Keratinocyte (primary cell): ENCODE measurements at regions not wholly inside any gene's neighbourhood (a gene's known extent, or its start where the extent isn't known, plus 50 kb on each side); places are given as distances from the start of the nearest gene placed in this dataset.

ENCODE experiments used
- DNase-seq: peaks from one replicate; pipeline ENCODE4 v3.0.0-alpha.2; 2011; ENCODE audit warnings: low read depth, missing footprints, low spot score
- FAIRE-seq: peaks from 2 replicates; lab custom pipeline; 2011; peaks lifted over from hg19 to GRCh38; lab: Jason Lieb, UNC
- H2AFZ ChIP-seq: 2 replicates; pipeline ENCODE4 v1.6.0; 2012; ENCODE audit warnings: low read length, control low read depth, inconsistent platforms; ENCODE audit not compliant: control insufficient read depth
- H3K27ac ChIP-seq: 2 replicates; pipeline ENCODE4 v1.5.1; 2011; ENCODE audit warnings: low read length; ENCODE audit not compliant: control insufficient read depth, insufficient read depth
- H3K27me3 ChIP-seq: 3 replicates; pipeline ENCODE4 v1.6.0; 2011; ENCODE audit warnings: low read length; ENCODE audit not compliant: control insufficient read depth, insufficient read depth; ENCODE audit errors: extremely low read depth
- H3K36me3 ChIP-seq, 2 experiments: 2 replicates in 1 of 2; 3 replicates in 1 of 2; pipeline ENCODE4 v1.5.1; 2011; ENCODE audit warnings: low read length in 2 of 2, mild to moderate bottlenecking in 1 of 2; ENCODE audit not compliant: control insufficient read depth in 2 of 2, insufficient read depth in 2 of 2; ENCODE audit errors: extremely low read depth in 1 of 2
- H3K4me1 ChIP-seq: 3 replicates; pipeline ENCODE4 v1.5.1; 2011; ENCODE audit warnings: low read length; ENCODE audit not compliant: control insufficient read depth, insufficient read depth; ENCODE audit errors: extremely low read depth
- H3K4me2 ChIP-seq: 3 replicates; pipeline ENCODE4 v1.6.0; 2011; ENCODE audit warnings: low read depth, low read length; ENCODE audit not compliant: control insufficient read depth, insufficient read depth; ENCODE audit errors: extremely low read depth
- H3K4me3 ChIP-seq, 3 experiments: fragments of 200-600 bp in 1 of 3; sonication (generic) in 1 of 3; 2 replicates in 2 of 3; 3 replicates in 1 of 3; pipeline ENCODE4 v1.5.1; 2011 to 2016; ENCODE audit warnings: low read length in 3 of 3, mild to moderate bottlenecking in 3 of 3, control low read depth in 2 of 3, inconsistent platforms in 1 of 3, low read depth in 1 of 3, mixed read lengths in 1 of 3, mixed run types in 1 of 3, moderate library complexity in 1 of 3; ENCODE audit not compliant: control insufficient read depth in 2 of 3, insufficient read depth in 2 of 3; ENCODE audit errors: extremely low read depth in 1 of 3
- H3K79me2 ChIP-seq: 2 replicates; pipeline ENCODE4 v1.6.0; 2012; ENCODE audit warnings: low read length; ENCODE audit not compliant: control insufficient read depth, insufficient read depth
- H3K9ac ChIP-seq: 3 replicates; pipeline ENCODE4 v1.6.0; 2011; ENCODE audit warnings: low read length; ENCODE audit not compliant: control insufficient read depth, insufficient read depth; ENCODE audit errors: extremely low read depth
- H3K9me1 ChIP-seq: 3 replicates; pipeline ENCODE4 v1.6.0; 2011; ENCODE audit warnings: low read length; ENCODE audit not compliant: control insufficient read depth, insufficient read depth; ENCODE audit errors: extremely low read depth
- H3K9me3 ChIP-seq: 2 replicates; pipeline ENCODE4 v1.5.1; 2012; ENCODE audit warnings: low read depth, low read length; ENCODE audit not compliant: control insufficient read depth
- H4K20me1 ChIP-seq: 3 replicates; pipeline ENCODE4 v1.6.0; 2011; ENCODE audit warnings: low read length; ENCODE audit not compliant: control insufficient read depth, insufficient read depth; ENCODE audit errors: extremely low read depth
- EZH2 ChIP-seq: IDR thresholded peaks from one replicate; pipeline ENCODE4 v1.6.1; 2012; ENCODE audit warnings: inconsistent platforms, mild to moderate bottlenecking, low read length, moderate library complexity
- dilution Hi-C: fragments of 300-500 bp; cut with MboI; formaldehyde crosslinking; loops from one replicate; pipeline ENCODE4 v1.7.0; 2020; ENCODE audit warnings: low sequenced_read_pairs; ENCODE audit not compliant: extremely low pct_ligation_motif_present
- TF ChIP-seq, protein P1 (sequence below), 3 experiments: IDR thresholded peaks in 1 of 3; conservative IDR thresholded peaks in 1 of 3; optimal IDR thresholded peaks in 1 of 3; 2 replicates in 2 of 3; 3 replicates in 1 of 3; pipeline versions ENCODE3 to v1.5.1; 2011; ENCODE audit warnings: low read length in 3 of 3, mild to moderate bottlenecking in 3 of 3, moderate library complexity in 2 of 3, control low read depth in 1 of 3, inconsistent platforms in 1 of 3; ENCODE audit not compliant: insufficient read depth in 2 of 3; ENCODE audit errors: extremely low read depth in 1 of 3

DNA sequence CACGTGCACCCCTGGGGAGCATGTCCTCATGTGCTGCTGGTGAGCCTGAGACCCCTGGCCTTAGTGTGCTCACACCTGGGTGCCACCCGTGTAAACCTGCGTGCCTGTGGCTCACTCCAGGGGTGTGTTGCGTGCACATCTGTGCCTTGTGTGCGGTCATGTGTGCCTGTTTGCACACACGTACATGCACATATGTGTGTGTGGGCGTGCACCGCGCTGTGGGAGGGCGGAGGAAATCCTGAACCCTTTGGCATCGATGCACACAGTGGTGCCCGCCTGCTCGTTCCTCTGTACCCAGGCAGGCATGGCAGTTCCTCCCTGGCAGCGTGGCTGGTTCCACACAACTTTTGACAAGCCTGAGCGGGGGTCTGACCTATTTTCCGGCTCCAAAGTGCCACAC, 1181.9 kb downstream of the BRD1 start:
- dilution Hi-C loops: no loop called here
- FAIRE-seq: no peak
- H3K9me3 ChIP-seq: peaks cover 27% of the 10 kb centered on the region

GRCh38 chr22:48644997-48645396, 1182.7 kb downstream of the BRD1 start:
- Histone ChIP-seq H4K20me1 (no peaks in the 10 kb centered on the region), H3K9ac (no peak overlapping the region), H3K27ac (no peak overlapping the region), H2AFZ (no peak overlapping the region), H3K27me3 (no peaks in the 10 kb centered on the region), H3K4me1 (no peaks in the 10 kb centered on the region), H3K79me2 (no peaks in the 10 kb centered on the region), H3K4me2 (no peak overlapping the region), H3K36me3 (no peaks in the 10 kb centered on the region), H3K9me1 (no peaks in the 10 kb centered on the region), H3K4me3 (no peak overlapping the region), H3K9me3 (peaks cover 27% of the 10 kb centered on the region)
- TF ChIP-seq, protein P1, sequence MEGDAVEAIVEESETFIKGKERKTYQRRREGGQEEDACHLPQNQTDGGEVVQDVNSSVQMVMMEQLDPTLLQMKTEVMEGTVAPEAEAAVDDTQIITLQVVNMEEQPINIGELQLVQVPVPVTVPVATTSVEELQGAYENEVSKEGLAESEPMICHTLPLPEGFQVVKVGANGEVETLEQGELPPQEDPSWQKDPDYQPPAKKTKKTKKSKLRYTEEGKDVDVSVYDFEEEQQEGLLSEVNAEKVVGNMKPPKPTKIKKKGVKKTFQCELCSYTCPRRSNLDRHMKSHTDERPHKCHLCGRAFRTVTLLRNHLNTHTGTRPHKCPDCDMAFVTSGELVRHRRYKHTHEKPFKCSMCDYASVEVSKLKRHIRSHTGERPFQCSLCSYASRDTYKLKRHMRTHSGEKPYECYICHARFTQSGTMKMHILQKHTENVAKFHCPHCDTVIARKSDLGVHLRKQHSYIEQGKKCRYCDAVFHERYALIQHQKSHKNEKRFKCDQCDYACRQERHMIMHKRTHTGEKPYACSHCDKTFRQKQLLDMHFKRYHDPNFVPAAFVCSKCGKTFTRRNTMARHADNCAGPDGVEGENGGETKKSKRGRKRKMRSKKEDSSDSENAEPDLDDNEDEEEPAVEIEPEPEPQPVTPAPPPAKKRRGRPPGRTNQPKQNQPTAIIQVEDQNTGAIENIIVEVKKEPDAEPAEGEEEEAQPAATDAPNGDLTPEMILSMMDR (optimal IDR thresholded peaks at IDR 0.05 in 1 of 3, IDR thresholded peaks at IDR 0.05 in 1 of 3, conservative IDR thresholded peaks at IDR 0.05 in 1 of 3; ENCODE audit: extremely low read depth in 1 of 3, insufficient read depth in 2 of 3, low read length in 3 of 3): no peak
- no peak for TF ChIP-seq EZH2
- no peak for DNase-seq
- FAIRE-seq: no peak
- dilution Hi-C loops: no loop called here

More for the DNA sequence above, 1181.9 kb downstream of the BRD1 start:
- DNase-seq: no peak
- H2AFZ ChIP-seq: no peak overlapping the region
- no peak overlapping the region for H3K9ac ChIP-seq
- H3K27me3 ChIP-seq: no peaks in the 10 kb centered on the region
- H3K4me3 ChIP-seq: no peak overlapping the region
- no peaks in the 10 kb centered on the region for H3K36me3 ChIP-seq
- no peak overlapping the region for H3K4me2 ChIP-seq
- H4K20me1 ChIP-seq: no peaks in the 10 kb centered on the region
- TF ChIP-seq, protein P1 (optimal IDR thresholded peaks at IDR 0.05 in 1 of 3, IDR thresholded peaks at IDR 0.05 in 1 of 3, conservative IDR thresholded peaks at IDR 0.05 in 1 of 3; ENCODE audit: extremely low read depth in 1 of 3, insufficient read depth in 2 of 3, low read length in 3 of 3): no peak
- no peak for TF ChIP-seq EZH2
- H3K79me2 ChIP-seq: no peaks in the 10 kb centered on the region
- no peaks in the 10 kb centered on the region for H3K9me1 ChIP-seq
- H3K27ac ChIP-seq: no peak overlapping the region
- no peaks in the 10 kb centered on the region for H3K4me1 ChIP-seq
